A549 (cell line): ENCODE measurements at regions not wholly inside any gene's neighbourhood (a gene's known extent, or its start where the extent isn't known, plus 50 kb on each side); places are given as distances from the start of the nearest gene placed in this dataset.

Experiments
- ATAC-seq, 2 experiments: fragments of 200-7000 bp in 1 of 2; fragments of >200 bp in 1 of 2; cut with Nextera tagmentation in 1 of 2; cut with Tn5 transposase in 1 of 2; 3 replicates each; pipeline versions ENCODE4 v1.8.0 to v1.9.1; 2018 to 2020; ENCODE audit warnings: mild to moderate bottlenecking in 1 of 2, moderate library complexity in 1 of 2
- CTCF ChIA-PET: fragments of 300-600 bp; sonication (Branson Sonifier 250); formaldehyde crosslinking; extraction: SDS; loops from one replicate; lab custom pipeline; 2021; ENCODE audit warnings: antibody characterized with exemption, inconsistent platforms; lab: Yijun Ruan, JAX
- POLR2A ChIA-PET: fragments of 350-600 bp; formaldehyde crosslinking; extraction: SDS; loops from one replicate; lab custom pipeline; 2021; ENCODE audit warnings: antibody characterized with exemption, inconsistent platforms; lab: Yijun Ruan, JAX
- DNase-seq, 2 experiments: peaks; one replicate each; pipeline versions ENCODE4 v3.0.0 to v3.0.0-alpha.2; 2011 to 2016; ENCODE audit warnings: low read depth in 1 of 2, low spot score in 1 of 2
- FAIRE-seq: peaks from 2 replicates; lab custom pipeline; 2011; peaks lifted over from hg19 to GRCh38; lab: Jason Lieb, UNC
- H3K27ac ChIP-seq, 2 experiments: fragments of >200 bp; sonication (Bioruptor Twin); formaldehyde crosslinking; 3 replicates each; pipeline ENCODE4 v1.5.1; 2016 to 2017
- H3K4me1 ChIP-seq: fragments of >200 bp; sonication (Bioruptor Twin); formaldehyde crosslinking; 3 replicates; pipeline ENCODE4 v1.6.1; 2016
- H3K4me2 ChIP-seq: fragments of >200 bp; sonication (Bioruptor Twin); formaldehyde crosslinking; 3 replicates; pipeline ENCODE4 v1.6.1; 2016
- H3K4me3 ChIP-seq: fragments of >200 bp; sonication (Bioruptor Twin); formaldehyde crosslinking; 3 replicates; pipeline ENCODE4 v1.5.1; 2016
- H3K9me3 ChIP-seq: fragments of >200 bp; sonication (Bioruptor Twin); formaldehyde crosslinking; 3 replicates; pipeline ENCODE4 v1.6.1; 2016
- BHLHE40 ChIP-seq: IDR thresholded peaks from 2 replicates; pipeline ENCODE4 v1.6.1; 2012; ENCODE audit warnings: low read depth, low read length, inconsistent platforms
- CBX8 ChIP-seq: fragments of 200-600 bp; sonication (generic); IDR thresholded peaks from 2 replicates; pipeline ENCODE4 v1.6.1; 2016
- CEBPB ChIP-seq, 2 experiments: fragments of >200 bp in 1 of 2; sonication (Bioruptor Twin) in 1 of 2; formaldehyde crosslinking in 1 of 2; IDR thresholded peaks; 2 replicates each; pipeline ENCODE4 v1.6.1; 2012 to 2016
- CHD2 ChIP-seq: fragments of 150-350 bp; IDR thresholded peaks from 2 replicates; pipeline ENCODE4 v1.6.1; 2014; ENCODE audit warnings: low read length; ENCODE audit not compliant: partially characterized antibody
- CHD4 ChIP-seq: fragments of 200-600 bp; sonication (generic); IDR thresholded peaks from 2 replicates; pipeline ENCODE4 v1.6.1; 2016; ENCODE audit warnings: antibody characterized with exemption, mild to moderate bottlenecking, borderline replicate concordance
- ESRRA ChIP-seq: fragments of 150-350 bp; IDR thresholded peaks from 2 replicates; pipeline ENCODE4 v1.6.1; 2014; ENCODE audit warnings: mild to moderate bottlenecking, low read length, borderline replicate concordance
- FOSB ChIP-seq: fragments of 250-450 bp; sonication (Bioruptor Pico); IDR thresholded peaks from 2 replicates; pipeline ENCODE4 v1.5.0; 2020; ENCODE audit warnings: mild to moderate bottlenecking, moderate library complexity
- FOXS1 ChIP-seq: fragments of 250-450 bp; sonication (Bioruptor Pico); IDR thresholded peaks from 2 replicates; pipeline ENCODE4 v1.5.0; 2020; ENCODE audit warnings: mild to moderate bottlenecking, moderate library complexity
- GATA3 ChIP-seq: IDR thresholded peaks from 2 replicates; pipeline ENCODE4 v1.6.1; 2012; ENCODE audit warnings: borderline replicate concordance
- HEYL ChIP-seq: fragments of 250-450 bp; sonication (Bioruptor Pico); IDR thresholded peaks from 2 replicates; pipeline ENCODE4 v1.8.0; 2021; ENCODE audit warnings: mild to moderate bottlenecking, moderate library complexity
- HOXA7 ChIP-seq: fragments of 250-450 bp; sonication (Bioruptor Pico); IDR thresholded peaks from 2 replicates; pipeline ENCODE4 v1.5.0; 2020; ENCODE audit warnings: mild to moderate bottlenecking, moderate library complexity
- HOXB13 ChIP-seq: fragments of 250-450 bp; sonication (Bioruptor Pico); IDR thresholded peaks from 2 replicates; pipeline ENCODE4 v1.5.0; 2020; ENCODE audit warnings: low read depth, mild to moderate bottlenecking, moderate library complexity
- HOXB5 ChIP-seq: fragments of 250-450 bp; sonication (Bioruptor Pico); IDR thresholded peaks from 2 replicates; pipeline ENCODE4 v1.5.0; 2020; ENCODE audit warnings: mild to moderate bottlenecking, moderate library complexity
- MAFK ChIP-seq: fragments of 450-650 bp; IDR thresholded peaks from 2 replicates; pipeline ENCODE4 v1.6.1; 2014; ENCODE audit not compliant: partially characterized antibody
- MAZ ChIP-seq: fragments of 150-350 bp; IDR thresholded peaks from 2 replicates; pipeline ENCODE4 v1.6.1; 2014; ENCODE audit warnings: antibody characterized with exemption, low read depth, low read length, borderline replicate concordance
- NPAS2 ChIP-seq: fragments of 250-450 bp; sonication (Bioruptor Pico); IDR thresholded peaks from 2 replicates; pipeline ENCODE4 v1.8.0; 2022; ENCODE audit warnings: mild to moderate bottlenecking, moderate library complexity, borderline replicate concordance
- NR3C1 ChIP-seq: fragments of >200 bp; sonication (Bioruptor Twin); formaldehyde crosslinking; IDR thresholded peaks from 3 replicates; pipeline ENCODE4 v1.6.1; 2017
- POLR2A ChIP-seq: IDR thresholded peaks from 2 replicates; pipeline ENCODE4 v1.6.1; 2012; ENCODE audit warnings: mild to moderate bottlenecking, low read length
- POLR2AphosphoS2 ChIP-seq: conservative IDR thresholded peaks from 2 replicates; pipeline ENCODE4 v1.6.1; 2012; ENCODE audit warnings: low read length, improper control_type of control experiment, inconsistent platforms
- RAD21 ChIP-seq, 2 experiments: fragments of >200 bp in 1 of 2; sonication (Bioruptor Twin) in 1 of 2; formaldehyde crosslinking in 1 of 2; IDR thresholded peaks in 1 of 2; conservative IDR thresholded peaks in 1 of 2; 2 replicates in 1 of 2; 3 replicates in 1 of 2; pipeline ENCODE4 v1.6.1; 2012 to 2018; ENCODE audit warnings: inconsistent platforms in 1 of 2
- RNF2 ChIP-seq: fragments of 200-600 bp; sonication (generic); IDR thresholded peaks from 2 replicates; pipeline ENCODE4 v1.6.1; 2016; ENCODE audit warnings: low read depth, mild to moderate bottlenecking, antibody characterized with exemption, moderate library complexity, borderline replicate concordance
- SMC3 ChIP-seq: fragments of >200 bp; sonication (Bioruptor Twin); formaldehyde crosslinking; IDR thresholded peaks from 3 replicates; pipeline ENCODE4 v1.6.1; 2018; ENCODE audit warnings: inconsistent platforms
- TP53 ChIP-seq: fragments of 250-450 bp; sonication (Bioruptor Pico); IDR thresholded peaks from 2 replicates; pipeline ENCODE4 v1.5.0; 2021; ENCODE audit warnings: mild to moderate bottlenecking, moderate library complexity
- ZC3H11A ChIP-seq: fragments of 450-650 bp; IDR thresholded peaks from 2 replicates; pipeline ENCODE4 v1.6.1; 2014; ENCODE audit warnings: antibody characterized with exemption, mild to moderate bottlenecking
- ZSCAN20 ChIP-seq: fragments of 250-450 bp; sonication (Bioruptor Pico); IDR thresholded peaks from 2 replicates; pipeline ENCODE4 v1.8.0; 2022; ENCODE audit warnings: mild to moderate bottlenecking, moderate library complexity
- WGBS: methylation state at CpG from one replicate; pipeline ENCODE4 v1.1.6; 2017; ENCODE audit errors: missing lambda C conversion rate; 5-methylcytosine and 5-hydroxymethylcytosine counted together
- TF ChIP-seq, protein P1 (sequence below): fragments of 450-650 bp; IDR thresholded peaks from 2 replicates; pipeline ENCODE4 v1.6.1; 2014; ENCODE audit warnings: antibody characterized with exemption
- TF ChIP-seq, protein P2 (sequence below): IDR thresholded peaks from 2 replicates; pipeline ENCODE4 v1.6.1; 2012; ENCODE audit warnings: low read depth, borderline replicate concordance
- TF ChIP-seq, protein P3 (sequence below): fragments of 250-450 bp; sonication (Bioruptor Pico); IDR thresholded peaks from 2 replicates; pipeline ENCODE4 v1.5.0; 2021; ENCODE audit warnings: mild to moderate bottlenecking, moderate library complexity, borderline replicate concordance

DNA sequence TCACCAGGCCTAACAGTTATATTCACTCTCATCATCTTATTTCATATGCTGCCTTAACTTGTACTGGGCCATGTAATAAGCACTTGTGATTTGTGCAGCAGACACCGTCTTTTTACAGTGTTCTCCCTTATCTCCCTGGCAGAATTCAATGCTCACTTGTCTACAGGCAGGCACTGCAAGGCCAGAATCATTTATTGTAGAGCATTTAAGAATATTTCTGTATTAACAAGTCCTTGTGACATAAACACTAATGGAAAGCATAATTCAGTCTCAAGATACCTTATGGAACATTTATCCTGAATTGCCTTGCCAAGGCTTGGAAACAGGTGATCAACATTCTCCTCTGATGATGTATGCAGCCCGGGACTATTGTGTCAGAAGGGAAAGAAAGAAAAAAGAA lies 808.9 kb downstream of the STPG2 start:
- H3K4me1 ChIP-seq, result no peaks in the 10 kb centered on the region
- H3K9me3 ChIP-seq, result no peaks in the 10 kb centered on the region
- no peak overlapping the region for H3K4me2 ChIP-seq
- FAIRE-seq (no peak), ATAC-seq (no peak), DNase-seq (no peak)
- POLR2A ChIA-PET, result no interaction called here
- H3K4me3 ChIP-seq, result no peak overlapping the region
- no peak for TF ChIP-seq HOXB5 (CRISPR knock-in tag)
- TF ChIP-seq BHLHE40, result no peak
- TF ChIP-seq, protein P1, sequence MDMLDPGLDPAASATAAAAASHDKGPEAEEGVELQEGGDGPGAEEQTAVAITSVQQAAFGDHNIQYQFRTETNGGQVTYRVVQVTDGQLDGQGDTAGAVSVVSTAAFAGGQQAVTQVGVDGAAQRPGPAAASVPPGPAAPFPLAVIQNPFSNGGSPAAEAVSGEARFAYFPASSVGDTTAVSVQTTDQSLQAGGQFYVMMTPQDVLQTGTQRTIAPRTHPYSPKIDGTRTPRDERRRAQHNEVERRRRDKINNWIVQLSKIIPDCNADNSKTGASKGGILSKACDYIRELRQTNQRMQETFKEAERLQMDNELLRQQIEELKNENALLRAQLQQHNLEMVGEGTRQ, result no peak
- no peak overlapping the region for H3K27ac ChIP-seq
- WGBS, result 20% methylated on average over 2 of the region's 2 CpGs
- CTCF ChIA-PET, result no interaction called here

DNA sequence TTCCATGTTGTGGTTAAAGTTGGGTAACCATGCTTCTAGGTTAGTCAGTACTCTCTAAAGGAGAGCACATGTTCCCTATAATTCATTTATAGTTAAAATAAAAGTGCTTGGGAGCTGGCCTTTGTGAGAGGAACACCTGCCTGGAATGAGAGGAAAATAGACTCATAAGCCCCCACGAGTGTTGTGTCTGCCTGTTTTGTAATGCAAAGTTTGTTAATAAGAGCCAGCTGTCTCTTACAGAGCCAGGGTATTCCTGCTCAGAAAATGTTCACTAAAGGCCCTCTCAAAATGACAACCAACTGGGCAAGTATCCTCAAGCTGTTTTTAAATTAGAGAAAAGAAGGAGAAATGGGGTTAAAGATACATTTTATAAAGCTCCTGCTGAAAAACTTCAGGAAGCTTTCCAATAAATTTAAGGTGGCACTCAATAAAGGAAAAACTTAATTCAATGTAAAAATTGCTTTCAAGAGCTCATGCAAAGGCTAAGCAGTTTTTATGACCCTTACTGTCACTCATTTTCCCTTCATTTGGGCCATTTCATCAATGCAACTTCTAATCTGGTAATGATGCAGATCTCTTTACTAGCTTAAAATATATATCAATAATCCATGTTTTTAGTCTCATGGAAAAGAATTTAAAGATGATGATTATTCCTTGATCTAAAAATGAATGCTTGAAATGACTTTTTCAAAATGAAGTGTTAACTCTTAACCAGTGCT lies 793.6 kb downstream of the STPG2 start:
- no peak overlapping the region for H3K4me3 ChIP-seq
- H3K9me3 ChIP-seq, result no peaks in the 10 kb centered on the region
- WGBS, result 11% methylated on average over 1 of the region's 1 CpG
- no peak for FAIRE-seq
- no peak overlapping the region for H3K4me2 ChIP-seq
- DNase-seq, result no peak
- H3K27ac ChIP-seq, result no peak overlapping the region
- POLR2A ChIA-PET, result no interaction called here
- no peaks in the 10 kb centered on the region for H3K4me1 ChIP-seq
- CTCF ChIA-PET, result no interaction called here
- TF ChIP-seq FOSB (CRISPR knock-in tag) (no peak), MAFK (no peak), CHD2 (no peak)
- no peak for ATAC-seq

DNA sequence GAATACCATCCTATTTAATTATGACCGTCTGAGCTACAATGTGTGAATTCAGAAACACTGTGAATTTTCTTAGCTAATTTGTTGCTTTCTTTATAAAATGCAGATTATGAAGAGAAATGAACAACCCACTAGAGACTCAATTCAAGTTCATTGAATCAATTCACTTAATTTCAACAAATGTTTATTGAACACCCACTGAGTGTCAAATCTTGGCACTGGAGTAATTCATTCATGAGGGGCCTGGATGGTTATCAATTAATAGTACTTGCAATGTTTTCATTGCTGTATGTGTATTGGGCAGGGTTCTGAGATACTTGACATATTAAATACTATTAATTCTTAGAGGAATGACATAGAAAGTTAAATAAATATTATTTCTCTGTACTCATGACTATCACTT lies 789.4 kb downstream of the STPG2 start:
- Histone ChIP-seq H3K4me2 (no peak overlapping the region), H3K4me1 (no peaks in the 10 kb centered on the region), H3K27ac (no peak overlapping the region), H3K4me3 (no peak overlapping the region), H3K9me3 (no peaks in the 10 kb centered on the region)
- FAIRE-seq (no peak), DNase-seq (no peak), ATAC-seq (no peak)
- CTCF ChIA-PET, result interaction anchor here (0.6 kb wide), 1 partner anchor 10 kb away, joined by 3 read pairs; no protein-coding TSS in a partner anchor
- 90% methylated on average over 1 of the region's 1 CpG for WGBS
- no peak for TF ChIP-seq HEYL (CRISPR knock-in tag)
- TF ChIP-seq, protein P1, result no peak
- TF ChIP-seq, protein P2, sequence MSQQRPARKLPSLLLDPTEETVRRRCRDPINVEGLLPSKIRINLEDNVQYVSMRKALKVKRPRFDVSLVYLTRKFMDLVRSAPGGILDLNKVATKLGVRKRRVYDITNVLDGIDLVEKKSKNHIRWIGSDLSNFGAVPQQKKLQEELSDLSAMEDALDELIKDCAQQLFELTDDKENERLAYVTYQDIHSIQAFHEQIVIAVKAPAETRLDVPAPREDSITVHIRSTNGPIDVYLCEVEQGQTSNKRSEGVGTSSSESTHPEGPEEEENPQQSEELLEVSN, result no peak
- no peak for TF ChIP-seq CHD4
- no peak for TF ChIP-seq SMC3
- TF ChIP-seq MAZ, result no peak
- TF ChIP-seq TP53 (CRISPR knock-in tag), result no peak
- no peak for TF ChIP-seq FOXS1 (CRISPR knock-in tag)
- no peak for TF ChIP-seq POLR2AphosphoS2
- no peak for TF ChIP-seq RNF2
- no peak for TF ChIP-seq HOXB13
- TF ChIP-seq ESRRA, result no peak
- no peak for TF ChIP-seq HOXB5 (CRISPR knock-in tag)
- TF ChIP-seq NPAS2, result no peak
- TF ChIP-seq POLR2A, result no peak
- no peak for TF ChIP-seq CBX8
- TF ChIP-seq, all 56 proteins: peak for 0
- POLR2A ChIA-PET, result no interaction called here

DNA sequence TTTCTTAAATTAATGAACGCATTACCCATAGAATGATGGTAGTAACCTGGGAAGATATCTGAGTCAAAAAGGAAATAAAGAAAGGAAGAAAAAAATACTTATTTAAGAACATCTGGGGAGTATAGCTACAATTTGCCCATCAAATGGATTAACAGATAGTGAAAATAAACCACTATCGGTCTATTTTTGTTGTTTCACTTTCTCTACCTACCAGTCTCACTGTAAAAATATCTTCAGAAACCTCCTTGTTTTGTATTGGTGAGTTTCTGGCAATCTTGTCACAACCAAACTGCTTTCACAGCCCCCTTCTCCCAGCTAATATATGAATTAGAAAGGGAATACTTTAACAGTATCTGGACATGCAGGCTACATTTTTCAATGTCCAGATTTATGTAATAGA lies 783.5 kb downstream of the STPG2 start:
- no peaks in the 10 kb centered on the region for H3K9me3 ChIP-seq
- POLR2A ChIA-PET, result no interaction called here
- H3K4me1 ChIP-seq, result no peaks in the 10 kb centered on the region
- WGBS, result 54% methylated on average over 2 of the region's 2 CpGs
- no peak overlapping the region for H3K4me3 ChIP-seq
- no peak overlapping the region for H3K4me2 ChIP-seq
- CTCF ChIA-PET, result no interaction called here
- no peak overlapping the region for H3K27ac ChIP-seq
- FAIRE-seq (no peak), ATAC-seq (no peak), DNase-seq (no peak)
- no peak for TF ChIP-seq HOXA7
- TF ChIP-seq MAZ, result no peak
- TF ChIP-seq NR3C1, result no peak
- no peak for TF ChIP-seq ZSCAN20 (CRISPR knock-in tag)
- no peak for TF ChIP-seq POLR2A
- TF ChIP-seq CHD4, result no peak
- TF ChIP-seq SMC3, result no peak
- no peak for TF ChIP-seq CEBPB (IDR thresholded peaks at IDR 0.05)
- TF ChIP-seq, protein P3, sequence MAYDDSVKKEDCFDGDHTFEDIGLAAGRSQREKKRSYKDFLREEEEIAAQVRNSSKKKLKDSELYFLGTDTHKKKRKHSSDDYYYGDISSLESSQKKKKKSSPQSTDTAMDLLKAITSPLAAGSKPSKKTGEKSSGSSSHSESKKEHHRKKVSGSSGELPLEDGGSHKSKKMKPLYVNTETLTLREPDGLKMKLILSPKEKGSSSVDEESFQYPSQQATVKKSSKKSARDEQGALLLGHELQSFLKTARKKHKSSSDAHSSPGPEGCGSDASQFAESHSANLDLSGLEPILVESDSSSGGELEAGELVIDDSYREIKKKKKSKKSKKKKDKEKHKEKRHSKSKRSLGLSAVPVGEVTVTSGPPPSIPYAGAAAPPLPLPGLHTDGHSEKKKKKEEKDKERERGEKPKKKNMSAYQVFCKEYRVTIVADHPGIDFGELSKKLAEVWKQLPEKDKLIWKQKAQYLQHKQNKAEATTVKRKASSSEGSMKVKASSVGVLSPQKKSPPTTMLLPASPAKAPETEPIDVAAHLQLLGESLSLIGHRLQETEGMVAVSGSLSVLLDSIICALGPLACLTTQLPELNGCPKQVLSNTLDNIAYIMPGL (CRISPR knock-in tag), result no peak
- TF ChIP-seq ZC3H11A, result no peak
- TF ChIP-seq RAD21 (conservative IDR thresholded peaks at IDR 0.05 in 1 of 2, IDR thresholded peaks at IDR 0.05 in 1 of 2), result no peak
- TF ChIP-seq GATA3, result no peak
- TF ChIP-seq HOXB5 (CRISPR knock-in tag), result no peak
